ENCODE measurements at regions not wholly inside any gene's neighbourhood (a gene's known extent, or its start where the extent isn't known, plus 50 kb on each side); places are given as distances from the start of the nearest gene placed in this dataset.

DNA sequence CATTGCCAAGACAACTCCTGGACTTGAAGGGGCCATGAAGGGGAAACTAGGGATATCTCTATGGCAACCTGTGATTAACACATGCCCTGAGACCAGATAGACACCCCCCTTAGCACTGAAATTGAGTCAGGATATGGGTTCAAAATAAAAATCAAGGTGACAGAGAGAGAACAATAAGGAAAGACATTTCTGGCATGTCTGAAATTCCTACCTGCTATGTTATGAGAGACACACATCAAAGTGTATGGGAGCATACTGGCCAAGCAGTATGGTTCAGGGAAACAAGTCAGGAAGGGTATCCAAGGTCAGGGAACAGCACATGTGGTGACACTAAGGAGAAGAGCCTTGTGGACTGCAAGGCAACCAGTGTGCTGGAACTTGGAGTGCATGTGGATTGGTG lies 388.7 kb downstream of the SHQ1 start:
- H3K4me3 ChIP-seq (ENCODE audit: low read depth, low read length) = no peak overlapping the region
- no peak for DNase-seq (ENCODE audit: low read depth)
- TF ChIP-seq, protein P1, sequence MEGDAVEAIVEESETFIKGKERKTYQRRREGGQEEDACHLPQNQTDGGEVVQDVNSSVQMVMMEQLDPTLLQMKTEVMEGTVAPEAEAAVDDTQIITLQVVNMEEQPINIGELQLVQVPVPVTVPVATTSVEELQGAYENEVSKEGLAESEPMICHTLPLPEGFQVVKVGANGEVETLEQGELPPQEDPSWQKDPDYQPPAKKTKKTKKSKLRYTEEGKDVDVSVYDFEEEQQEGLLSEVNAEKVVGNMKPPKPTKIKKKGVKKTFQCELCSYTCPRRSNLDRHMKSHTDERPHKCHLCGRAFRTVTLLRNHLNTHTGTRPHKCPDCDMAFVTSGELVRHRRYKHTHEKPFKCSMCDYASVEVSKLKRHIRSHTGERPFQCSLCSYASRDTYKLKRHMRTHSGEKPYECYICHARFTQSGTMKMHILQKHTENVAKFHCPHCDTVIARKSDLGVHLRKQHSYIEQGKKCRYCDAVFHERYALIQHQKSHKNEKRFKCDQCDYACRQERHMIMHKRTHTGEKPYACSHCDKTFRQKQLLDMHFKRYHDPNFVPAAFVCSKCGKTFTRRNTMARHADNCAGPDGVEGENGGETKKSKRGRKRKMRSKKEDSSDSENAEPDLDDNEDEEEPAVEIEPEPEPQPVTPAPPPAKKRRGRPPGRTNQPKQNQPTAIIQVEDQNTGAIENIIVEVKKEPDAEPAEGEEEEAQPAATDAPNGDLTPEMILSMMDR (IDR thresholded peaks at IDR 0.05; ENCODE audit: insufficient read depth, low read length, poor library complexity, severe bottlenecking) = no peak
- no peaks in the 10 kb centered on the region for H3K36me3 ChIP-seq (ENCODE audit: control insufficient read depth, insufficient read depth, low read length)
- peaks cover 3% of the 10 kb centered on the region for H3K27me3 ChIP-seq (ENCODE audit: control insufficient read depth, insufficient read depth, low read length)

DNA sequence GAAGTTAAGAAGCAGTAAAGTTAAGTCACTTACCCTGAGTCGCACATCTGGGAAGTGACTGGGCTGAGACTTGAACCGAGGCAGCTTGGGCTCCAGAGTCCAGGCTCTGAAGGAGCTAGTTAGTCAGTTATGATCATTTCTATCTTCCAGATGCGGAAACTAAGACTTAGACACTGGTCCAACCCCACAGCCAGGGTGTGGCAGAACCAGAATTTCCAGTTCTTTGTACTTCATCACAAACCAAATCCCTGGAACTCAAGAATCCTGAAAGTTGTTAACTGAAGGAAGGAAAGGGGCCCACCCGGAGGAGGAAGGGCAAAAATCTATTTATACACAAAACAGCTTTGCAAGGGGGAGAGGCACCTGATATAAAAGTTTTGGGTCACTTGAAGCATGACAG lies 389.9 kb downstream of the SHQ1 start:
- TF ChIP-seq, protein P1 (IDR thresholded peaks at IDR 0.05; ENCODE audit: insufficient read depth, low read length, poor library complexity, severe bottlenecking) = no peak
- H3K4me3 ChIP-seq (ENCODE audit: low read depth, low read length) = no peak overlapping the region
- H3K27me3 ChIP-seq (ENCODE audit: control insufficient read depth, insufficient read depth, low read length) = peaks cover 3% of the 10 kb centered on the region
- H3K36me3 ChIP-seq (ENCODE audit: control insufficient read depth, insufficient read depth, low read length) = no peaks in the 10 kb centered on the region
- no peak for DNase-seq (ENCODE audit: low read depth)

DNA sequence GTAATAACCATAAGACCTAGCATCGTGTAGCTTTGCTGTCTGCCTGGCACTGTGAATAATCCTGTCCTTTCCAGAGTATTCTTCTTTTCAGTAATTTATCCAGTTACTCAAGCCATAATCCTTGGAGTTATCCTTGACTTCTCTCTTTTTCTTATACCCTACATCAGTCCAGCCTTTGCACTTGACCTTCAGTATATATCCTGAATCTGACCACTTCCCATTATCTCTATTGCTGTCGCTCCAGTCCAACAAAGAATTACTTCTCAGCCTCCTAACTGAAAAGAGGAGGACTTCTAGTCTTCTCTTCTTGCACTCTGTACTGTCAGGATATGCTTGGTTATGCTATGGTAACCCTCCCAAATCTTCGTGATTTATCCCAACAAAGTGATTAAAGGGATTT lies 393.8 kb downstream of the SHQ1 start:
- H3K4me3 ChIP-seq (ENCODE audit: low read depth, low read length) = no peak overlapping the region
- no peak for DNase-seq (ENCODE audit: low read depth)

DNA sequence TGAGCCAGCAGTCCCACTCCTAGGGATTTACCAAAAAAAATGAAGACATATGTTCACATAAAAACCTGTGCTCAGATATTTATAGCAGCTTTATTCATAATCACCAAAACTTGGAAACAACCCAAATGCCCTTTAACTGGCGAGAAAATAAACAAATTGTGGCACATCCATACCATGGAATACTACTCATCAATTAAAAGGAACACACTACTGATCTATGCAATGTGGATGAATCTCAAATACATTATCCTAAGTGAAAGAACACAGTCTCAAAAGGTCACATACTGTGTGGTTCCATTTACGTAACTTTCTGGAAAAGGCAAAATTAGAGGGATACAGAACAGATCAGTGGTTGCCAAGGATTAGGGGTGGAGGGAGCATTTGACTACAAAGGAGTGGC lies 394.5 kb downstream of the SHQ1 start:
- TF ChIP-seq, protein P1 (IDR thresholded peaks at IDR 0.05; ENCODE audit: insufficient read depth, low read length, poor library complexity, severe bottlenecking) = no peak
- no peaks in the 10 kb centered on the region for H3K36me3 ChIP-seq (ENCODE audit: control insufficient read depth, insufficient read depth, low read length)
- H3K27me3 ChIP-seq (ENCODE audit: control insufficient read depth, insufficient read depth, low read length) = peaks cover 4% of the 10 kb centered on the region
- no peak overlapping the region for H3K4me3 ChIP-seq (ENCODE audit: low read depth, low read length)
- no peak for DNase-seq (ENCODE audit: low read depth)

More for the DNA sequence above, 393.8 kb downstream of the SHQ1 start:
- TF ChIP-seq, protein P1 (IDR thresholded peaks at IDR 0.05; ENCODE audit: insufficient read depth, low read length, poor library complexity, severe bottlenecking) = no peak
- Histone ChIP-seq H3K27me3 (ENCODE audit: control insufficient read depth, insufficient read depth, low read length) (peaks cover 8% of the 10 kb centered on the region), H3K36me3 (ENCODE audit: control insufficient read depth, insufficient read depth, low read length) (no peaks in the 10 kb centered on the region)

DNA sequence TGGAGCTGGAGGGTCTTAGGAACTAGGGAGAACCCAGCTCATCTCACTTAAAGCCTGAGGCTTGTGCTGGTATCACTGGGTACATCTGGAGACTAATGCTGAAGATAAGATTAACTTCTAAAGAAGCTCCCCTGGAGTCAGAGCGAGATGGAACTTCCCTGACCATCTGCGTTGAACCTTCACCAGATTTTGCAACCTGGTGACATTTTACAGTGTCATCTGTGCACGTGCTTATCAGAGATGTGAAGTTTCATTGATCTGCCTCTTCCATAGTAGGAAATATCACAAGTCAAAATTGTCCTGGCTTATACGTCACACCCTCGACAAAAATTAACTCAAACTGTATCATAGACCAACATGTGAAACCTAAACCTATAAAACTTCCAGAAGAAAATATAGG lies 395.5 kb downstream of the SHQ1 start:
- DNase-seq (ENCODE audit: low read depth) = no peak
- Histone ChIP-seq H3K27me3 (ENCODE audit: control insufficient read depth, insufficient read depth, low read length) (peaks cover 4% of the 10 kb centered on the region), H3K36me3 (ENCODE audit: control insufficient read depth, insufficient read depth, low read length) (no peaks in the 10 kb centered on the region), H3K4me3 (ENCODE audit: low read depth, low read length) (no peak overlapping the region)
- TF ChIP-seq, protein P1 (IDR thresholded peaks at IDR 0.05; ENCODE audit: insufficient read depth, low read length, poor library complexity, severe bottlenecking) = no peak

- H3K27me3 ChIP-seq (ENCODE audit: control insufficient read depth, insufficient read depth, low read length) = peaks cover 4% of the 10 kb centered on the region
- H3K36me3 ChIP-seq (ENCODE audit: control insufficient read depth, insufficient read depth, low read length) = no peaks in the 10 kb centered on the region
- TF ChIP-seq, protein P1 (IDR thresholded peaks at IDR 0.05; ENCODE audit: insufficient read depth, low read length, poor library complexity, severe bottlenecking) = no peak
- no peak overlapping the region for H3K4me3 ChIP-seq (ENCODE audit: low read depth, low read length)
- no peak for DNase-seq (ENCODE audit: low read depth)
Measured at GRCh38 chr3:72451841-72452240, 396.4 kb downstream of the SHQ1 start.

Measured in kidney epithelial cell (primary cell).